Natural killer cell (primary cell): ENCODE measurements at regions not wholly inside any gene's neighbourhood (a gene's known extent, or its start where the extent isn't known, plus 50 kb on each side); places are given as distances from the start of the nearest gene placed in this dataset.

Experiments used
- ATAC-seq, 3 donors: fragments of 150-1000 bp in 2 of 3; fragments of 200-7000 bp in 1 of 3; cut with Tn5 transposase; 1 replicate in 1 of 3; 2 replicates in 2 of 3; pipeline ENCODE4 v1.10.0; 2021; ENCODE audit warnings: mild to moderate bottlenecking in 2 of 3, moderate library complexity in 2 of 3
- DNase-seq, 2 donors: peaks; one replicate each; pipeline versions ENCODE4 v3.0.0 to v3.0.0-alpha.2; 2013 to 2021; ENCODE audit warnings: mixed read lengths in 1 of 2
- H3K27ac ChIP-seq: one replicate; pipeline ENCODE4 v1.5.1; 2013; ENCODE audit warnings: mild to moderate bottlenecking, low read length
- H3K27me3 ChIP-seq: one replicate; pipeline ENCODE4 v1.6.1; 2013; ENCODE audit warnings: low read length; ENCODE audit not compliant: control insufficient read depth, insufficient read depth
- H3K36me3 ChIP-seq: one replicate; pipeline ENCODE4 v1.6.1; 2013; ENCODE audit warnings: low read length; ENCODE audit not compliant: control insufficient read depth, insufficient read depth
- H3K4me1 ChIP-seq: one replicate; pipeline ENCODE4 v1.6.1; 2013; ENCODE audit warnings: low read length; ENCODE audit not compliant: control insufficient read depth, insufficient read depth
- H3K4me3 ChIP-seq: one replicate; pipeline ENCODE4 v1.5.1; 2013; ENCODE audit warnings: low read length
- H3K9me3 ChIP-seq: one replicate; pipeline ENCODE4 v1.6.1; 2013; ENCODE audit warnings: low read length; ENCODE audit not compliant: control insufficient read depth, insufficient read depth
- H3K27ac Mint-ChIP-seq, 2 donors: one replicate each; pipeline ENCODE4 v1.8.0; 2022; ENCODE audit warnings: mild to moderate bottlenecking in 2 of 2, mixed read lengths in 2 of 2, moderate library complexity in 1 of 2
- H3K27me3 Mint-ChIP-seq, 2 donors: one replicate each; pipeline ENCODE4 v1.8.0; 2022; ENCODE audit warnings: low read depth in 2 of 2, mixed read lengths in 2 of 2
- H3K36me3 Mint-ChIP-seq: one replicate; pipeline ENCODE4 v1.8.0; 2022; ENCODE audit warnings: mixed read lengths
- H3K4me1 Mint-ChIP-seq, 2 donors: one replicate each; pipeline ENCODE4 v1.8.0; 2022; ENCODE audit warnings: mixed read lengths in 2 of 2
- H3K4me3 Mint-ChIP-seq: one replicate; pipeline ENCODE4 v1.8.0; 2022; ENCODE audit warnings: mild to moderate bottlenecking, moderate library complexity, mixed read lengths
- H3K9me3 Mint-ChIP-seq, 2 donors: one replicate each; pipeline ENCODE4 v1.8.0; 2022; ENCODE audit warnings: mixed read lengths in 2 of 2
- WGBS: methylation state at CpG from one replicate; pipeline ENCODE4 v1.1.7; 2013; ENCODE audit warnings: missing lambda C conversion rate; ENCODE audit not compliant: insufficient coverage; 5-methylcytosine and 5-hydroxymethylcytosine counted together
- intact Hi-C: fragments of 100-400 bp; cut with micrococcal nuclease; formaldehyde crosslinking; loops from one replicate; pipeline ENCODE4 v1.14.2; 2022
- TF ChIP-seq, protein P1 (sequence below): fragments of 200-600 bp; IDR thresholded peaks from one replicate; pipeline ENCODE4 v1.8.0; 2022; ENCODE audit warnings: antibody characterized with exemption

DNA sequence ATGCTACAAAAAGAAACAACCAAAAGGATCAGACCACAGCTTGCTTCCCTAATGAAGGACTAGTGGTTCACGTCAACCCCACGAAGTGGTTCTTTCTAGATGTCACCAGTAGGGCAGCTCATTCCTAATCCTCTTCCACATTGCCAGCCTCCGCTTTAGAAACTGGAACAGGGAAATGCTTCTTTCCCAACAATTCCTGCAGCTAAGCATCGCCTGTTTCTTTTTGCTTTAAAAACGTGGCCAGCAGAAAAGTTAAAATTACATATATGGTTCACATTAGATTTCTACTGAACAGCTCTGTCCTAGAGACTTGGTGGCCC lies 100.2 kb downstream of the MTX3 start:
- Mint-ChIP-seq H3K27me3 (peaks cover 14 to 48% of the 10 kb centered on the region in 2 donors), H3K27ac (no peak overlapping the region), H3K9me3 (no peaks in the 10 kb centered on the region), H3K4me1 (no peaks in the 10 kb centered on the region), H3K36me3 (no peaks in the 10 kb centered on the region), H3K4me3 (no peak overlapping the region)
- Histone ChIP-seq H3K27me3 (no peaks in the 10 kb centered on the region), H3K27ac (no peak overlapping the region), H3K4me1 (no peaks in the 10 kb centered on the region), H3K36me3 (no peaks in the 10 kb centered on the region), H3K4me3 (no peak overlapping the region), H3K9me3 (peaks cover 4% of the 10 kb centered on the region)
- intact Hi-C loops, result no loop called here
- TF ChIP-seq, protein P1, sequence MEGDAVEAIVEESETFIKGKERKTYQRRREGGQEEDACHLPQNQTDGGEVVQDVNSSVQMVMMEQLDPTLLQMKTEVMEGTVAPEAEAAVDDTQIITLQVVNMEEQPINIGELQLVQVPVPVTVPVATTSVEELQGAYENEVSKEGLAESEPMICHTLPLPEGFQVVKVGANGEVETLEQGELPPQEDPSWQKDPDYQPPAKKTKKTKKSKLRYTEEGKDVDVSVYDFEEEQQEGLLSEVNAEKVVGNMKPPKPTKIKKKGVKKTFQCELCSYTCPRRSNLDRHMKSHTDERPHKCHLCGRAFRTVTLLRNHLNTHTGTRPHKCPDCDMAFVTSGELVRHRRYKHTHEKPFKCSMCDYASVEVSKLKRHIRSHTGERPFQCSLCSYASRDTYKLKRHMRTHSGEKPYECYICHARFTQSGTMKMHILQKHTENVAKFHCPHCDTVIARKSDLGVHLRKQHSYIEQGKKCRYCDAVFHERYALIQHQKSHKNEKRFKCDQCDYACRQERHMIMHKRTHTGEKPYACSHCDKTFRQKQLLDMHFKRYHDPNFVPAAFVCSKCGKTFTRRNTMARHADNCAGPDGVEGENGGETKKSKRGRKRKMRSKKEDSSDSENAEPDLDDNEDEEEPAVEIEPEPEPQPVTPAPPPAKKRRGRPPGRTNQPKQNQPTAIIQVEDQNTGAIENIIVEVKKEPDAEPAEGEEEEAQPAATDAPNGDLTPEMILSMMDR, result no peak
- DNase-seq, result no peak
- ATAC-seq, result no peak
- WGBS, result 92% methylated on average over 5 of the region's 5 CpGs

DNA sequence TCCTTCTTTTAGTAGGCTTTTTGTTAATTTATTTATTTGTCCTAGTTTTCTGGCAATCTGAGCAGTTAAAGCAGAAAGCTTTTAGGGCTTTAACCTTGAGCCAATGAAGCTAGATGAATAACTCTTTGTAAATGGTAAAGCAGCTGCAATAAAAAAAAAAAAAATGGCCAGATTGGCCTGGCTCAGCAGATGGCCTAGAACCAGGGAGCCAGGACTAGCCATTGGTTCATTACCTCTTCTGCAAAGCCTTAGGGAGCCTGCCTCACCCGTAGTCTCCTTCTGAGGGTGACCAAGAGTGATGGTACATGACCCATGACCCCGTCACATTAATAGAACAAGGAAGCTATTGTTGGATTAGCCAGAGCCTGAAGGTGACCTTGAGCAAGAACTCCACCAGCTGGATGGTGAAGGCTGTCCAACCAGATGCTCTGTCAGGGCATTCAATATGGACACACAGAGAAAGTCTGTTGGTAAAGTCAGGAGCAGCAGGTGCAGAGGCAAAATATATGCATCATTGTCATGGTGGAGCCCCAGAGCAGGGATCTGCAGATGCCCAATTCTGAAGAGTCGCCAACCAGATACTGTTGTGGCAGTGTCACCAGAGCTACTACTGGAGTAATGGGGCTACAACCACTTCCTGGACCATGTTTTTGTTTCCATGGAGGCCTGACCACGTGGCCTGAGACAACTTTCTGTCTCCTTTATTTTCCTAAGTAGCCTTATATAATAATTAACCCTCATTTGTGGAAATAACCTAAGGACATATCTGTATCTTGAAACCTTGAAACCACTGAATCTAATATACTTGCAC lies 100.7 kb downstream of the MTX3 start:
- no peaks in the 10 kb centered on the region for H3K36me3 ChIP-seq
- intact Hi-C loops, result no loop called here
- Mint-ChIP-seq H3K4me1 (no peaks in the 10 kb centered on the region), H3K27ac (no peak overlapping the region), H3K36me3 (no peaks in the 10 kb centered on the region), H3K9me3 (no peaks in the 10 kb centered on the region), H3K4me3 (no peak overlapping the region), H3K27me3 (peaks cover 10 to 42% of the 10 kb centered on the region in 2 donors)
- DNase-seq (no peak), ATAC-seq (no peak)
- TF ChIP-seq, protein P1, result no peak
- H3K4me3 ChIP-seq, result no peak overlapping the region
- H3K27ac ChIP-seq, result no peak overlapping the region
- WGBS, result 75% methylated on average over 4 of the region's 4 CpGs
- no peaks in the 10 kb centered on the region for H3K4me1 ChIP-seq
- peaks cover 4% of the 10 kb centered on the region for H3K9me3 ChIP-seq
- no peaks in the 10 kb centered on the region for H3K27me3 ChIP-seq

DNA sequence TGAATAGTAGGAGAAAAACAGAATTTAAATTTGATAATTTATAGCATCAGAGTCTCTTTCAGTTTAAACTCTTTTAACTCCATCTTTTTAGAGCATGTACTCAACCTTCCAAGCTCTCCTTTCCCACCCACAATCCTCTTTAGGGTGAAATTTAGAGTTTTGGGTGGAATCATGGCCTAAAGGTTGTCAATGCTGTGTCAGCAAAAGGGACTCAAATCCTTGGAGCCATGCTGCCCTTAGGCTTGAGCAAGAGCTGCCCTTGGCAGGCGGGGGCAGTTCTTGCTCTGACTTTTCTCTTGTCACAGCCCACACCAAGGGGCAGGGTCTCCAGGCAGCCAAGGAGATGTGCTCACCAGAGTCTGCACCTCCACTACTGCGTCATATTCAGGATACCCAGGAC lies 102.4 kb downstream of the MTX3 start:
- H3K36me3 ChIP-seq, result no peaks in the 10 kb centered on the region
- ATAC-seq (no peak), DNase-seq (no peak)
- H3K27me3 ChIP-seq, result no peaks in the 10 kb centered on the region
- TF ChIP-seq, protein P1, result no peak
- H3K4me1 Mint-ChIP-seq, result no peaks in the 10 kb centered on the region
- 80% methylated on average over 2 of the region's 2 CpGs for WGBS
- H3K9me3 Mint-ChIP-seq, result no peaks in the 10 kb centered on the region
- H3K27me3 Mint-ChIP-seq, result peaks cover 6 to 32% of the 10 kb centered on the region in 2 donors
- H3K4me1 ChIP-seq, result no peaks in the 10 kb centered on the region
- H3K27ac Mint-ChIP-seq, result no peak overlapping the region
- no peak overlapping the region for H3K4me3 Mint-ChIP-seq
- no peaks in the 10 kb centered on the region for H3K36me3 Mint-ChIP-seq
- H3K4me3 ChIP-seq, result no peak overlapping the region
- no peak overlapping the region for H3K27ac ChIP-seq
- peaks cover 4% of the 10 kb centered on the region for H3K9me3 ChIP-seq
- intact Hi-C loops, result no loop called here
